NB4 (cell line): ENCODE measurements at regions not wholly inside any gene's neighbourhood (a gene's known extent, or its start where the extent isn't known, plus 50 kb on each side); places are given as distances from the start of the nearest gene placed in this dataset.

Experiments used
- DNase-seq: peaks from one replicate; pipeline ENCODE4 v3.0.0; 2010; ENCODE audit warnings: low read depth
- H3K4me3 ChIP-seq: one replicate; pipeline ENCODE4 v1.5.1; 2011; ENCODE audit warnings: mild to moderate bottlenecking, low read depth, low read length, moderate library complexity
- CTCF ChIP-seq: IDR thresholded peaks from one replicate; pipeline ENCODE4 v1.5.1; 2012; ENCODE audit warnings: low read depth, low read length
- MYC ChIP-seq: IDR thresholded peaks from 2 replicates; pipeline ENCODE4 v1.6.1; 2011; ENCODE audit warnings: low read depth, low read length
- POLR2A ChIP-seq: IDR thresholded peaks from 2 replicates; pipeline ENCODE4 v1.6.1; 2011; ENCODE audit warnings: mild to moderate bottlenecking; ENCODE audit not compliant: insufficient read length; ENCODE audit errors: extremely low read depth
- TF ChIP-seq, protein P1 (sequence below): IDR thresholded peaks from 2 replicates; pipeline ENCODE4 v1.6.1; 2011; ENCODE audit warnings: low read depth, low read length

- H3K4me3 ChIP-seq: no peak overlapping the region
- TF ChIP-seq MYC (no peak), POLR2A (no peak), CTCF (no peak)
- peak; percentile 2 for DNase-seq
Observed at GRCh38 chr3:170768334-170768801, 101.6 kb downstream of the RPL22L1 start.

- TF ChIP-seq MYC (no peak), CTCF (no peak), POLR2A (no peak)
- TF ChIP-seq, protein P1, sequence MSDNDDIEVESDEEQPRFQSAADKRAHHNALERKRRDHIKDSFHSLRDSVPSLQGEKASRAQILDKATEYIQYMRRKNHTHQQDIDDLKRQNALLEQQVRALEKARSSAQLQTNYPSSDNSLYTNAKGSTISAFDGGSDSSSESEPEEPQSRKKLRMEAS: no peak
- no peak for DNase-seq
- H3K4me3 ChIP-seq: no peak overlapping the region
Observed at GRCh38 chr3:170767576-170767941, 102.4 kb downstream of the RPL22L1 start.

DNA sequence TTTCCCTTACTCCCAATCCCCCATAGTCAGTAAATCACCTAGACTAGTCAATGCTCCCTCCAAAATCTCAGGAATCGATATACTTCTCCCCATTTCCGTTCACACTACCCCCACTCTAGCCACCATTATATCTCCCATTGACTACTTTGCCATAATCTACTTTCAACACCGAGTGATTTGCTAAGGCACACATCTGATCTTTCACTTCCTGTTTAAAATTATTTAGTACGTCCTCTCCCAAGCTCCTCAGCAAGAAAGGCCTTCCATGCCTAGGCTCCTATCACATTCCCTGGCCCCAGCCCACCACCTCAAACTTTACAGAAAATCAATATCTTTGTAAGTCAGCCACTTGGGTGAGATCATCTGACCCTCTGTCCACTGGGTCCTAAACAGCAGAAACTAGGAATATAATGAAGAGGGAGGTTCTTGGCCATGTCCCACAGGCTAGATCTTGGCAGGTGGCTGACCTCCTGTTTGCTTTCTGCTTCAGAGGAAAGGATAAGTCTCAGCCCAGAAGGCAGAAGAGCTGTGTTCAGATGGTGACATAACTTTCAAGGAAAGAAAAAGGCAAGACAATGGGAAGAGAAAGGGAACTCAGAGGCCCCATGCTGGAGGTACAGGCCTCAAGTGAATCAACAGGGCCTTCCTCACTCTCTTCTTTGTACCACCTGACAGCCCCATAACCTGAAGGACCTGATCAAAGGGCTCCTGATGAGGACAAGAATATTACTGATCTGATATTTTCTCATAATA is 103.0 kb downstream of the RPL22L1 start:
- TF ChIP-seq, protein P1: no peak
- TF ChIP-seq CTCF: no peak
- TF ChIP-seq MYC: no peak
- no peak for TF ChIP-seq POLR2A
- no peak overlapping the region for H3K4me3 ChIP-seq
- DNase-seq: no peak

DNA sequence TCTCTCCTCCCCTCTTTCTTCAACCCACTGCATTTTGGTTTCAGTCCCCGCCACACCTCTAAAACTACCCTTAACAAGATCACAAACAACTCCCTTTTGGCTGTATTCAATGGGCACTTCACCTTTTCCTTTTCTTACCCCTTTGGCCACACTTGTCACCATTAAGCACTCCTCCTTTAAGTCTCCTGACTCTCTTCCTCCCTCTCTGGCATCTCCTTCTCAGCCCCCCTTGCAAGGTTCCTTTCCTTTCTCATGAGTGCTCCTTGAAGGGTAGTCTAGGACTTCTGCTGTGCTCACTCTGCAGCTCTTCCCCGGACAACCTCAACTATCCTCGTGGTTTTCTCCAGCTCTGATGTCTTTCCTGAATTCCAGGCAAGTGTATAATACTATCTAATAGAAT is 103.7 kb downstream of the RPL22L1 start:
- no peak for TF ChIP-seq POLR2A
- TF ChIP-seq, protein P1: no peak
- H3K4me3 ChIP-seq: no peak overlapping the region
- DNase-seq: no peak

DNA sequence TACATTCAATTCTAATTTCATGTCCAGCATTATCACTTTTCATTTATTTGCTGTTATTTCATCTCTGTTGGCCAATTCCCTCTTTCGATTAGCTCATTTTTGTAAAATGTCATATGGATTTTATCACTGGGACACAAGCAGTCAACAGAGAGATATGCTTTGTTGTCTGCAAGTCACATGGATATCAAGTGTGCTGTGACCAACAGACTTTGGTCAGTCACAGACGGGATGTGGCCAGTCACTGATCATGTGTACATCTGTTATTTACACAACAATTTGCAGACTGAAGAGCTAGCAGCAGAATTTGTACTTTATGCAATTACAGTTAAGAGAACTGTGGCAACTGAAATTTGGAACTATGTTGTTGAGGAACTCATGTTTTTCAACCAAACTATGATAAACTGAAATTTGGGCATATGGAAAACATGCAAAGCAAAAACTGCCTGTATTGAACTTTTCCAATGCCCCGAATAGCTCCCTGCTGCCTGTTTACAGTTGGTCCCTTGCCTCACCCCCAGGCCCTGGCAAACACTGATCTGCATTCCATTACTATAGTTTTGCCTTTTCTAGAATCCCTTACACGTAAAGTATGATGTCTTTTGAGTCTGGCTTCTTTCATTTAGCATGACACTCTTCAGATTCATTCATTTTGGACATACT is 104.4 kb downstream of the RPL22L1 start:
- TF ChIP-seq CTCF (no peak), MYC (no peak), POLR2A (no peak)
- TF ChIP-seq, protein P1: no peak
- no peak overlapping the region for H3K4me3 ChIP-seq
- no peak for DNase-seq

DNA sequence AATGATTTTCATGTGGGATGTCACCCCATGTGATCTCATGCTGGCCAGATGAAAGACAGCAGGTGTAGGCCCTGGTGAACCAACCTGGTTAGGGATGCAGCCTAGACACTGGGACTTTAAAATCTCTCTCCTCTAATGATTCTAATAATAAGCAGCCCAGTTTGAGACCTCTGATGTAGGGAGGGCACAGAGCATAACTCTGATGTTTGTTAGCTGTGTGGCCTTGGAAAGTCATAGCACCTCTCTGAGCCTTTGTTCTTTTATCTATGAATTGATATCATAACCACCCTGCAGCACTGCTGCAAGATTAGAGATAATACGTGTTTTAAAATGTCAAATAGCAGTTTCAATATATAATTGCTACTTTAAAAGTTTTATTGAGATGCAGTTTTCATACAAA is 106.0 kb downstream of the RPL22L1 start:
- TF ChIP-seq POLR2A: no peak
- TF ChIP-seq MYC: no peak
- TF ChIP-seq, protein P1: no peak
- no peak for TF ChIP-seq CTCF
- no peak overlapping the region for H3K4me3 ChIP-seq
- DNase-seq: no peak
